CD8-positive, alpha-beta memory T cell (primary cell): ENCODE measurements at regions not wholly inside any gene's neighbourhood (a gene's known extent, or its start where the extent isn't known, plus 50 kb on each side); places are given as distances from the start of the nearest gene placed in this dataset.

Experiments used
- CTCF ChIA-PET: fragments of 350-600 bp; sonication (Branson Sonifier 250); formaldehyde crosslinking; loops from one replicate; lab custom pipeline; 2021; ENCODE audit warnings: antibody characterized with exemption; lab: Charles Lee
- POLR2A ChIA-PET: fragments of 350-600 bp; sonication (Branson Sonifier 250); formaldehyde crosslinking; loops from one replicate; lab custom pipeline; 2021; ENCODE audit warnings: antibody characterized with exemption; lab: Charles Lee
- DNase-seq, 5 donors: peaks; one replicate each; pipeline versions ENCODE4 v3.0.0 to v3.0.0-alpha.2; 2020 to 2022; ENCODE audit warnings: mixed read lengths in 1 of 5
- H3K27ac ChIP-seq: one replicate; pipeline ENCODE4 v1.7.0; 2013; ENCODE audit warnings: low read depth, mild to moderate bottlenecking, low read length, moderate library complexity
- H3K27me3 ChIP-seq: 2 replicates; pipeline ENCODE4 v1.7.0; 2013; ENCODE audit warnings: low read length, mild to moderate bottlenecking; ENCODE audit not compliant: insufficient read depth, poor library complexity, severe bottlenecking
- H3K36me3 ChIP-seq: 2 replicates; pipeline ENCODE4 v1.7.0; 2013; ENCODE audit warnings: mild to moderate bottlenecking, low read length, moderate library complexity; ENCODE audit not compliant: insufficient read depth
- H3K4me1 ChIP-seq: 2 replicates; pipeline ENCODE4 v1.7.0; 2013; ENCODE audit warnings: mild to moderate bottlenecking, low read length, moderate library complexity; ENCODE audit not compliant: insufficient read depth
- H3K4me3 ChIP-seq: 2 replicates; pipeline ENCODE4 v1.7.0; 2013; ENCODE audit warnings: mild to moderate bottlenecking, low read length
- H3K9me3 ChIP-seq: 2 replicates; pipeline ENCODE4 v1.7.0; 2013; ENCODE audit warnings: mild to moderate bottlenecking, low read length
- H3K27ac Mint-ChIP-seq, 8 donors: one replicate each; pipeline ENCODE4 v1.8.0; 2020 to 2021; ENCODE audit warnings: mixed read lengths in 8 of 8, mild to moderate bottlenecking in 6 of 8, inconsistent platforms in 3 of 8, moderate library complexity in 3 of 8
- H3K27me3 Mint-ChIP-seq, 2 donors: one replicate each; pipeline ENCODE4 v1.8.0; 2020 to 2021; ENCODE audit warnings: mixed read lengths in 2 of 2, mild to moderate bottlenecking in 1 of 2, moderate library complexity in 1 of 2
- H3K36me3 Mint-ChIP-seq, 3 donors: one replicate each; pipeline ENCODE4 v1.8.0; 2020 to 2021; ENCODE audit warnings: mixed read lengths in 3 of 3, inconsistent platforms in 1 of 3, mild to moderate bottlenecking in 1 of 3
- H3K4me1 Mint-ChIP-seq, 3 donors: one replicate each; pipeline ENCODE4 v1.8.0; 2020 to 2021; ENCODE audit warnings: mixed read lengths in 3 of 3, inconsistent platforms in 1 of 3, mild to moderate bottlenecking in 1 of 3
- H3K4me3 Mint-ChIP-seq, 7 donors: one replicate each; pipeline ENCODE4 v1.8.0; 2020 to 2021; ENCODE audit warnings: mixed read lengths in 7 of 7, mild to moderate bottlenecking in 6 of 7, moderate library complexity in 4 of 7, inconsistent platforms in 2 of 7
- H3K9me3 Mint-ChIP-seq, 5 donors: one replicate each; pipeline ENCODE4 v1.8.0; 2020 to 2022; ENCODE audit warnings: mixed read lengths in 5 of 5, mild to moderate bottlenecking in 3 of 5, moderate library complexity in 2 of 5, inconsistent platforms in 1 of 5

- Histone ChIP-seq H3K36me3 (no peaks in the 10 kb centered on the region), H3K27ac (no peak overlapping the region), H3K4me3 (no peak overlapping the region), H3K4me1 (no peaks in the 10 kb centered on the region), H3K9me3 (no peaks in the 10 kb centered on the region), H3K27me3 (no peaks in the 10 kb centered on the region)
- ChIA-PET POLR2A (no interaction called here), CTCF (no interaction called here)
- DNase-seq: no peak
- peaks cover 0 to 8% (median 3%) of the 10 kb centered on the region in 5 donors for H3K9me3 Mint-ChIP-seq
- no peaks in the 10 kb centered on the region for H3K4me1 Mint-ChIP-seq
- H3K36me3 Mint-ChIP-seq: no peaks in the 10 kb centered on the region
- H3K4me3 Mint-ChIP-seq: no peak overlapping the region
- no peak overlapping the region for H3K27ac Mint-ChIP-seq
- peaks cover 0 to 12% of the 10 kb centered on the region in 2 donors for H3K27me3 Mint-ChIP-seq
Measured at GRCh38 chr5:5950658-5951057, 427.7 kb downstream of the MED10 start.

- no peaks in the 10 kb centered on the region for H3K36me3 ChIP-seq
- no peaks in the 10 kb centered on the region for H3K36me3 Mint-ChIP-seq
- no peaks in the 10 kb centered on the region for H3K4me1 ChIP-seq
- H3K27ac ChIP-seq: no peak overlapping the region
- H3K4me3 Mint-ChIP-seq: no peak overlapping the region
- H3K4me1 Mint-ChIP-seq: no peaks in the 10 kb centered on the region
- H3K27ac Mint-ChIP-seq: no peak overlapping the region
- ChIA-PET POLR2A (no interaction called here), CTCF (no interaction called here)
- H3K9me3 Mint-ChIP-seq: peaks cover 0 to 4% (median 0%) of the 10 kb centered on the region in 5 donors
- DNase-seq: no peak
- no peak overlapping the region for H3K4me3 ChIP-seq
- no peaks in the 10 kb centered on the region for H3K27me3 ChIP-seq
- H3K9me3 ChIP-seq: no peaks in the 10 kb centered on the region
- peaks cover 2 to 5% of the 10 kb centered on the region in 2 donors for H3K27me3 Mint-ChIP-seq
Measured at GRCh38 chr5:5941486-5941885, 436.9 kb downstream of the MED10 start.

GRCh38 chr5:5939759-5940370, 438.5 kb downstream of the MED10 start:
- no peaks in the 10 kb centered on the region for H3K27me3 ChIP-seq
- DNase-seq: no peak
- H3K27ac ChIP-seq: no peak overlapping the region
- ChIA-PET CTCF (no interaction called here), POLR2A (no interaction called here)
- no peaks in the 10 kb centered on the region for H3K9me3 ChIP-seq
- no peaks in the 10 kb centered on the region for H3K4me1 Mint-ChIP-seq
- H3K9me3 Mint-ChIP-seq: peaks cover 0 to 2% (median 0%) of the 10 kb centered on the region in 5 donors
- peaks cover 2 to 5% of the 10 kb centered on the region in 2 donors for H3K27me3 Mint-ChIP-seq
- H3K4me1 ChIP-seq: no peaks in the 10 kb centered on the region
- H3K27ac Mint-ChIP-seq: no peak overlapping the region
- no peaks in the 10 kb centered on the region for H3K36me3 ChIP-seq
- H3K36me3 Mint-ChIP-seq: no peaks in the 10 kb centered on the region
- H3K4me3 Mint-ChIP-seq: no peak overlapping the region
- no peak overlapping the region for H3K4me3 ChIP-seq

- peaks cover 0 to 2% (median 0%) of the 10 kb centered on the region in 5 donors for H3K9me3 Mint-ChIP-seq
- Histone ChIP-seq H3K36me3 (no peaks in the 10 kb centered on the region), H3K4me3 (no peak overlapping the region), H3K4me1 (no peaks in the 10 kb centered on the region), H3K9me3 (no peaks in the 10 kb centered on the region), H3K27ac (no peak overlapping the region), H3K27me3 (no peaks in the 10 kb centered on the region)
- no peak overlapping the region for H3K27ac Mint-ChIP-seq
- no peaks in the 10 kb centered on the region for H3K36me3 Mint-ChIP-seq
- peak overlapping the region in 1 of 7 donors; percentile 18 for H3K4me3 Mint-ChIP-seq
- DNase-seq: no peak
- POLR2A ChIA-PET: no interaction called here
- CTCF ChIA-PET: no interaction called here
- no peaks in the 10 kb centered on the region for H3K4me1 Mint-ChIP-seq
- peaks cover 3 to 5% of the 10 kb centered on the region in 2 donors for H3K27me3 Mint-ChIP-seq
Measured at GRCh38 chr5:5933651-5934050, 444.7 kb downstream of the MED10 start.

- Mint-ChIP-seq H3K4me3 (no peak overlapping the region), H3K36me3 (no peaks in the 10 kb centered on the region), H3K9me3 (peaks cover 0 to 2% (median 0%) of the 10 kb centered on the region in 5 donors), H3K27me3 (peaks cover 2 to 3% of the 10 kb centered on the region in 2 donors), H3K4me1 (no peaks in the 10 kb centered on the region), H3K27ac (no peak overlapping the region)
- no peak overlapping the region for H3K4me3 ChIP-seq
- DNase-seq: no peak
- no peaks in the 10 kb centered on the region for H3K36me3 ChIP-seq
- ChIA-PET CTCF (no interaction called here), POLR2A (no interaction called here)
- H3K27me3 ChIP-seq: no peaks in the 10 kb centered on the region
- no peak overlapping the region for H3K27ac ChIP-seq
- H3K9me3 ChIP-seq: no peaks in the 10 kb centered on the region
- no peaks in the 10 kb centered on the region for H3K4me1 ChIP-seq
Measured at GRCh38 chr5:5932824-5933223, 445.5 kb downstream of the MED10 start.

- no peaks in the 10 kb centered on the region for H3K4me1 Mint-ChIP-seq
- no peaks in the 10 kb centered on the region for H3K9me3 ChIP-seq
- no peak overlapping the region for H3K4me3 Mint-ChIP-seq
- ChIA-PET CTCF (no interaction called here), POLR2A (no interaction called here)
- no peaks in the 10 kb centered on the region for H3K36me3 Mint-ChIP-seq
- no peak for DNase-seq
- H3K27me3 ChIP-seq: no peaks in the 10 kb centered on the region
- no peak overlapping the region for H3K27ac Mint-ChIP-seq
- H3K9me3 Mint-ChIP-seq: peaks cover 0 to 2% (median 0%) of the 10 kb centered on the region in 5 donors
- no peak overlapping the region for H3K27ac ChIP-seq
- H3K4me1 ChIP-seq: no peaks in the 10 kb centered on the region
- no peak overlapping the region for H3K4me3 ChIP-seq
- H3K36me3 ChIP-seq: no peaks in the 10 kb centered on the region
- peaks cover 3 to 6% of the 10 kb centered on the region in 2 donors for H3K27me3 Mint-ChIP-seq
Measured at GRCh38 chr5:5930561-5930960, 447.8 kb downstream of the MED10 start.

GRCh38 chr5:5929291-5930020, 448.9 kb downstream of the MED10 start:
- Histone ChIP-seq H3K36me3 (no peaks in the 10 kb centered on the region), H3K4me3 (no peak overlapping the region), H3K27ac (no peak overlapping the region), H3K27me3 (no peaks in the 10 kb centered on the region), H3K4me1 (no peaks in the 10 kb centered on the region), H3K9me3 (no peaks in the 10 kb centered on the region)
- DNase-seq: no peak
- no peak overlapping the region for H3K27ac Mint-ChIP-seq
- CTCF ChIA-PET: no interaction called here
- no peaks in the 10 kb centered on the region for H3K4me1 Mint-ChIP-seq
- no peaks in the 10 kb centered on the region for H3K36me3 Mint-ChIP-seq
- POLR2A ChIA-PET: no interaction called here
- H3K9me3 Mint-ChIP-seq: no peaks in the 10 kb centered on the region
- H3K4me3 Mint-ChIP-seq: no peak overlapping the region
- peaks cover 5 to 6% of the 10 kb centered on the region in 2 donors for H3K27me3 Mint-ChIP-seq

GRCh38 chr5:5925191-5925590, 453.2 kb downstream of the MED10 start:
- Histone ChIP-seq H3K4me1 (no peaks in the 10 kb centered on the region), H3K27me3 (no peaks in the 10 kb centered on the region), H3K27ac (no peak overlapping the region), H3K9me3 (no peaks in the 10 kb centered on the region), H3K4me3 (no peak overlapping the region), H3K36me3 (no peaks in the 10 kb centered on the region)
- Mint-ChIP-seq H3K27me3 (peaks cover 5 to 6% of the 10 kb centered on the region in 2 donors), H3K4me1 (no peaks in the 10 kb centered on the region), H3K36me3 (no peaks in the 10 kb centered on the region), H3K4me3 (no peak overlapping the region), H3K27ac (no peak overlapping the region), H3K9me3 (no peaks in the 10 kb centered on the region)
- ChIA-PET POLR2A (no interaction called here), CTCF (no interaction called here)
- DNase-seq: no peak
